IMR-90 (cell line): ENCODE measurements at regions not wholly inside any gene's neighbourhood (a gene's known extent, or its start where the extent isn't known, plus 50 kb on each side); places are given as distances from the start of the nearest gene placed in this dataset.

Experiments used
- FOS ChIP-seq: fragments of 150-350 bp; IDR thresholded peaks from 2 replicates; pipeline ENCODE4 v1.6.1; 2016; ENCODE audit warnings: low read depth, low read length
- MAZ ChIP-seq: IDR thresholded peaks from 2 replicates; pipeline ENCODE4 v1.6.1; 2012; ENCODE audit warnings: low read depth, mild to moderate bottlenecking, low read length, improper control_type of control experiment, moderate library complexity, borderline replicate concordance
- MXI1 ChIP-seq: IDR thresholded peaks from 2 replicates; pipeline ENCODE4 v1.6.1; 2012; ENCODE audit warnings: low read depth, mild to moderate bottlenecking, low read length, moderate library complexity, borderline replicate concordance
- POLR2A ChIP-seq: IDR thresholded peaks from 2 replicates; pipeline ENCODE4 v1.6.1; 2012; ENCODE audit warnings: mild to moderate bottlenecking, low read depth, low read length
- RAD21 ChIP-seq: IDR thresholded peaks from 2 replicates; pipeline ENCODE4 v1.6.1; 2012; ENCODE audit warnings: low read length, improper control_type of control experiment
- RFX5 ChIP-seq: IDR thresholded peaks from 2 replicates; pipeline ENCODE4 v1.8.0; 2012; ENCODE audit warnings: low read depth, mild to moderate bottlenecking, low read length, moderate library complexity
- SMC3 ChIP-seq: fragments of 150-350 bp; IDR thresholded peaks from 2 replicates; pipeline ENCODE4 v1.6.1; 2016; ENCODE audit warnings: low read depth, mild to moderate bottlenecking, antibody characterized with exemption, low read length, moderate library complexity
- TF ChIP-seq, protein P1 (sequence below): conservative IDR thresholded peaks from 2 replicates; pipeline ENCODE4 v1.5.1; 2012; ENCODE audit warnings: mild to moderate bottlenecking, low read depth, low read length, improper control_type of control experiment
- TF ChIP-seq, protein P2 (sequence below): fragments of 150-350 bp; IDR thresholded peaks from 2 replicates; pipeline ENCODE4 v1.6.1; 2017; ENCODE audit warnings: mild to moderate bottlenecking, antibody characterized with exemption, low read length, low read depth
- TF ChIP-seq, protein P3 (sequence below): fragments of 150-350 bp; IDR thresholded peaks from 2 replicates; pipeline ENCODE4 v1.6.1; 2016; ENCODE audit warnings: low read depth, mild to moderate bottlenecking, low read length, moderate library complexity, borderline replicate concordance

DNA sequence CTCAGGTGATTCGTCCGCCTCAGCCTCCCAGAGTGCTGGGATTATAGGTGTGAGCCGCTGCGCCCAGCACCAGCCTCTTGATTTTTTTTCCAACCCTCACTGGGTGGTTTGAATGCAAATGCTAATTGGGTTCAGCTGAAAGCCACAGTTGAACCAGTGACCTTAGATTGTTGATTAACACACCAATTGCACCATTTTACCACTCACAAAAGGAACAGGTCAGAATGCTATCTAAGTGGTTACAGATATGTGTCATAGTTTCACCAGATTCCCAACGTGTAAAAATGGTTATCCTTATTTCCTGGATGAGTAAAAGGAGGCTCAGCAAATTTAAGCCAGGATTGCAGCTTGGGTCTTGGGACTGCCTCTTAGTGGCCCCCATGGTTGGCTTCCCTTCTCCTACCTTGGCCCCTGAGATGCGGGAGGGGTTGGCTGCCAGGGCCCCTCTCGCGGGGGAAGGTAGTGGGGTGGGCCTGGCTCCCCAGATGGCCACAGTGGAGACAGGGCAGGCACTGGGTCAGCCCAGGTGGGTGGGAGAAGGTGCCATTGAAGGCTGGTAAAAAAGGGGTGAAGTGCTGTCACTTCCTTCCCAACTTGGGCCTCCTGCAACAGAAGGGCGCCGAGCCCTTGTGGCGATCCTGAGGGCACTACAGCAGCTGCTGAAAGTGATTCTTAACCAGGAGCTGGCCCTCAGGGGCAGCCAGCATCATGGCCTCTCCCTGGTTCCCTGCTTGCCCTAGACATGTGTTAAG is 164.9 kb upstream of the HAAO start:
- TF ChIP-seq POLR2A, result no peak
- TF ChIP-seq, protein P1, sequence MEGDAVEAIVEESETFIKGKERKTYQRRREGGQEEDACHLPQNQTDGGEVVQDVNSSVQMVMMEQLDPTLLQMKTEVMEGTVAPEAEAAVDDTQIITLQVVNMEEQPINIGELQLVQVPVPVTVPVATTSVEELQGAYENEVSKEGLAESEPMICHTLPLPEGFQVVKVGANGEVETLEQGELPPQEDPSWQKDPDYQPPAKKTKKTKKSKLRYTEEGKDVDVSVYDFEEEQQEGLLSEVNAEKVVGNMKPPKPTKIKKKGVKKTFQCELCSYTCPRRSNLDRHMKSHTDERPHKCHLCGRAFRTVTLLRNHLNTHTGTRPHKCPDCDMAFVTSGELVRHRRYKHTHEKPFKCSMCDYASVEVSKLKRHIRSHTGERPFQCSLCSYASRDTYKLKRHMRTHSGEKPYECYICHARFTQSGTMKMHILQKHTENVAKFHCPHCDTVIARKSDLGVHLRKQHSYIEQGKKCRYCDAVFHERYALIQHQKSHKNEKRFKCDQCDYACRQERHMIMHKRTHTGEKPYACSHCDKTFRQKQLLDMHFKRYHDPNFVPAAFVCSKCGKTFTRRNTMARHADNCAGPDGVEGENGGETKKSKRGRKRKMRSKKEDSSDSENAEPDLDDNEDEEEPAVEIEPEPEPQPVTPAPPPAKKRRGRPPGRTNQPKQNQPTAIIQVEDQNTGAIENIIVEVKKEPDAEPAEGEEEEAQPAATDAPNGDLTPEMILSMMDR, result no peak
- TF ChIP-seq, protein P2, sequence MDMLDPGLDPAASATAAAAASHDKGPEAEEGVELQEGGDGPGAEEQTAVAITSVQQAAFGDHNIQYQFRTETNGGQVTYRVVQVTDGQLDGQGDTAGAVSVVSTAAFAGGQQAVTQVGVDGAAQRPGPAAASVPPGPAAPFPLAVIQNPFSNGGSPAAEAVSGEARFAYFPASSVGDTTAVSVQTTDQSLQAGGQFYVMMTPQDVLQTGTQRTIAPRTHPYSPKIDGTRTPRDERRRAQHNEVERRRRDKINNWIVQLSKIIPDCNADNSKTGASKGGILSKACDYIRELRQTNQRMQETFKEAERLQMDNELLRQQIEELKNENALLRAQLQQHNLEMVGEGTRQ, result no peak
- no peak for TF ChIP-seq SMC3
- no peak for TF ChIP-seq RAD21
- no peak for TF ChIP-seq RFX5
- TF ChIP-seq FOS, result no peak
- TF ChIP-seq, protein P3, sequence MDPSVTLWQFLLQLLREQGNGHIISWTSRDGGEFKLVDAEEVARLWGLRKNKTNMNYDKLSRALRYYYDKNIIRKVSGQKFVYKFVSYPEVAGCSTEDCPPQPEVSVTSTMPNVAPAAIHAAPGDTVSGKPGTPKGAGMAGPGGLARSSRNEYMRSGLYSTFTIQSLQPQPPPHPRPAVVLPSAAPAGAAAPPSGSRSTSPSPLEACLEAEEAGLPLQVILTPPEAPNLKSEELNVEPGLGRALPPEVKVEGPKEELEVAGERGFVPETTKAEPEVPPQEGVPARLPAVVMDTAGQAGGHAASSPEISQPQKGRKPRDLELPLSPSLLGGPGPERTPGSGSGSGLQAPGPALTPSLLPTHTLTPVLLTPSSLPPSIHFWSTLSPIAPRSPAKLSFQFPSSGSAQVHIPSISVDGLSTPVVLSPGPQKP, result no peak
- TF ChIP-seq MXI1, result no peak
- no peak for TF ChIP-seq MAZ
